NCI-H1436 treated with DMSO at 0.1 percent for 48 hours (cell line): ENCODE measurements at regions not wholly inside any gene's neighbourhood (a gene's known extent, or its start where the extent isn't known, plus 50 kb on each side); places are given as distances from the start of the nearest gene placed in this dataset.

ENCODE experiments used
- DNase-seq: peaks from one replicate; lab custom pipeline; 2025; lab: John Stamatoyannopoulos, UW

DNA sequence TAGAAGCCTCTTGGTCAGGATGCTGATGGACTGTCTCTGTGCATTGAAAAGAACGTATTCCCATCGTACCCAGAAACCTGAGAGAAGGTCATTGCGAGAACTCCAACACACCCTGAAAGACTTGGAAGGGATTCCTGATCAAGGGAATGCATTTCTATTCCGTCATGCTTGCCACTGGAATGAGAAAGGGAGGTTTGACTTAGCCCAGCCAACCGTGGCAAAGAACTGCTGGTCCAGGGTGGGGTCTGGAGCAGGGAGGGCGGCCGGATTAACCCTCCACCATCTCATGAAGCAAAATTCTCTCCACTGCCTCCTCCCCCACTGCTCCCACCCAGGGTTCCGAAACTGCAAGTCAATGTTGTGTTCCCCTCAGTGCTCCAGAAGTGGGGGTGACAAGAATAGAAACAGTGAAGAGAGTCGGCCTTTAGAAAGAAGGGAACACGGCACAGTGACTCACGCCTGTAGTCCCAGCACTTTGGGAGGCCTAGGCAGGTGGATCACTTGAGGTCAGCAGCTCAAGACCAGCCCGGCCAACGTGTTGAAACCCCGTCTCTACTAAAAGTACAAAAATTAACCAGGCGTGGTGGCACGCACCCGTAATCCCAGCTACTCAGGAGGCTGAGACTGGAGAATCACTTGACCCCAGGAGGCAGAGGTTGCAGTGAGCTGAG, 137.5 kb upstream of the MGMT start:
- no peak for DNase-seq

DNA sequence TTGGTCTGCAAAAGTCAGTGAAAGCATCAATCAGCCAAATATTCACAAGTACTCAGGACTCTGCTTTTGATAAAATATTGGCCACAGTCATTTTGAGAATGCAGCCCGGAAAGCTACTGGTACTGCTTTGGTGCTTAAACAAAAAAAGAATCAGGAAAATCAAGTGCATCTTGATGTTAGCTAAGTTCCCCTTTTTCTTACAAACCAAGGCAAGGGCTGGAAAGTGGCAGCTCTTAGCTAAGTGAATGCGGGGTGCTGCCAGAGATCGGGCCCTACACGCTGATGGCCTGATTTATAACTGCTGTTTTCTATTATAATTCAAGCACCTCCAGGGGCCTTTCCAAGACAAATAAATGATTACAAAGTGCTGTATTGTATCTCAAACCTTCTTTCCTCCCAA, 136.8 kb upstream of the MGMT start:
- no peak for DNase-seq

DNA sequence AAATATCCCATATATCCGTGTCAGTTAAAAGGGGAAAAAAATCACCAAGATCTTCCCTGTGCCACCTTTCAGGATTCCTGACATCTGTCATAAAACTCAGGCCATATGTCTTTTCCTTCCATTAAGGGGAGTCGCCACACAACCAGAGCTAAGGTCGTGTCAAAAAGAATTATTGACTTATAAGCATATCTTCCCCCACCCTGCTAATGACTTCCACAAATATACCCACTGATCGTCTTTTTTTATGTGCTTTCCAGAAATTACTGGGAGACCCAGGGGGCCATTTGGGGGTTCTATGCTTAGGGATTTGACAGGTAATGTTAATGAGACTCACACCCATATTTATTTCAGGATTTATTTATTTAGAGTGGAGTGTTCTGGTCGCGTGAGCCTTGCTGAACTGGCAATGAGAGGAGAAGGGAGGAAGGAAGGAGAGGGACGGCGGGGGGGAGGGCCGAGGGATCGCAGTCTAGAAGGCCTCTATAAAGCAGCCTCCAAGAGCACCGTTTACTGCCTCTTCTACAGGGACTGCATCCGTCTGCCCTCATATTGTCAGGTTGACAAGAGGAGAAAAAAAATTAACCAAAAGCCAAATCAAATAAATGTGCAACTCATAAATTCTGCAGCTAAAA, 135.7 kb upstream of the MGMT start:
- DNase-seq: no peak

DNA sequence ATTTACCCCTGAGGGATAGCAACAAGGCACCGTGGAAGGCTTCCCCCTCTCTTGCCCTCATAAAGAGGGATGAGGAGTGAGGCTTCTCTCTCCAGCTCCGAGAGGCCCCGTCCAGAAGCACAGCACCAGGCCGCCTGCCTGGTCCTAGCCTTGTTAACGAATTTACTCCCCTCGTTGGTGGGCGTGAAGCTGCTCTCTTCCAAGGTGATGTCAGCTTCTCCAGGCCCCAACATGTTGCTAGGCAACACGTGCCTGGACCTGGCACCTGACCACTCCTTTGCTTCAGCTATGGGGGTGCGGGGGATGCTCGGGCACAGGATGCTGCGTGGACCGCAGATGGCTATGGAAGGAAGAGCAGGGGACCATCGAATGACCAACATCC, 135.2 kb upstream of the MGMT start:
- no peak for DNase-seq

DNA sequence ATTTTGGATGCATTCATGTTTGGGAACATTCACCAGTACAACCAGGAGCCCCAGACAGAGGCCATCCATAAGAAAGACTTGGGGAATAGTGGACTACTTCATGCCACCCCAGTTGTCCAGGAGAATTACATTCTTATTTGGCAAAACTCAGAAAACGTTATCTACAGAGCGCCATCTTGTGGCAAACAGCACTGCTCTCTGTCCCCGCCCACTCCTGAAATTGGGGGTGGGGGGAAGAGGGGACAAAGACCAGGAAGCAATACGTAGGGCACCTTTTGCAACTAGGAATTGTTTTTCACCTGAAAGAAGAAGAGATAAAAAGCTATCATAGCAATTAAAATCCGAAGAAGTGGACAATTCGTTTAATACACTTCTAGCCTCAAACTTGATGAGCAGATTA, 134.6 kb upstream of the MGMT start:
- no peak for DNase-seq

DNA sequence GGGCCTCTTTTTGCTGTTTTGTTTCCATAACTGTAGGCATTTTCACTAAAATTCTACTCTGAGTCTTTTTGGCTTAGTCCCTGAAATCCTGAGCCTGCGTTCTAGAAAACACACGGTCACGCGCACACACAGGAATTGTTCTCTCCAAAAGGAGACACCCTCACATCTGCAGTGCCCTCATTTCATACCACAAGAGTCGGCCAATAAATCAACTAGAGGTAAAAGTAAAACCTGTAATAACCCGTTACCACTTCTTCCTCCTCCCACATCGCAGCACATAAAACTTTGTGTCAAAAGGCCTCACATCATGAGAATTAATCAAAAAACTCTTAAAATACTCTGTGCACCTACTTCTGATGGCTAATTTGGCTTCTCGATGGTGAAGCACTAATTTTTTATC, 133.3 kb upstream of the MGMT start:
- DNase-seq: no peak

DNA sequence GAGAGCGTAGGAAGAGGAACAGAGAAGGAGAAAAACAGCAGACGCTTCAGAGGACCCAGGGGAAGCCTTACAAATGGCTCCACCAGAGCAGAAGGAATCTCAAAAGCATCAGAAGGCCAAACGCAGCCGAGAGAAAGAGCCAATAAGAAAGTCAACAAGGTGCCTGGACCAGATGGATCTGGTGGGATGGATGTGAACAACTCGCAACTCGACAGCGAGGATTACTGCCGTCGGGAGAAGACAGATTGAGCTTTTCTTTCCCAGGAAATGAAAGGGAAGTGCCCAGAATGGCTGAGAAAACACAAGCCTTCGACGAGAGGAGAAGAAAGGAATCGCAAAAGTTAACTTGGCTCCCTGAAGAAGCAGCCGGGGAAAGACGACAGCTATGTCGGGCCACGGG, 132.8 kb upstream of the MGMT start:
- no peak for DNase-seq

DNA sequence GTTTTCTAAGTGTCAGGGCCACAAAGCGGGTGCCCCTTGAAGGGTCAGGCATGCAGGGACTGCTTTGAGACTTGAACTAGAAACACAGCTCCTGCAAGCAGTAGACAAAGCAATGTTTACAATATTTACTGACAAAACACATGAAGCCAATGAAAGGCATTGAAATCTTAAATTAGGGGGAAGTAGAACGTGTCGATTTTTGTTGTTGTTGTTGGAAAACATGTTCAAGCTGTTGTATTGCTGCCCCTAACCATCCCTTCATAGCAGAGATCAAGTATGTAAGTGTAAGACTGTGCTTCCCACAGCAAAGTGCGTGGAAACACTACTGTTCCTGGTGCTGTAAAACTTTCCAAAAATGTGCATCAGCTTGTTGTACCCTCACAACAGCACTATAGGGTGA, 131.6 kb upstream of the MGMT start:
- no peak for DNase-seq

DNA sequence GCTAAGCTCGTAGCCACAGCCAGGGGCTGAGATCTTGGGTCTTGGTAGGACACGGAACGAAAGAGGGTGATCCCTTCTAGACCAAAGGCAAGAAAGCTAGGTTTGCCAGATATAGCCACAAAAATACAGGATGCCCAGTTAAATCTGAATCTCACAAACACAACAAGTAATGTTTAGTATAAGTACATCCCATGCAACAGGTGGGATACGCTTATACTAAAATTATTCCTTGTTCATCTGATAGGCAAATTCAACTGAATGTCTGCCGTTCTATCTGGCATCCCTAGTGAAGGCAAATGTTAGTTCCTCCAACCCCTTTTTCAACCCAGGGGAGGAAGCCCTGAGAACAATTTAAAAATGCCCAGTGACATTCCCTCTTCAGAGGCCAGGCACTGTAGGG, 131.1 kb upstream of the MGMT start:
- DNase-seq: no peak

DNA sequence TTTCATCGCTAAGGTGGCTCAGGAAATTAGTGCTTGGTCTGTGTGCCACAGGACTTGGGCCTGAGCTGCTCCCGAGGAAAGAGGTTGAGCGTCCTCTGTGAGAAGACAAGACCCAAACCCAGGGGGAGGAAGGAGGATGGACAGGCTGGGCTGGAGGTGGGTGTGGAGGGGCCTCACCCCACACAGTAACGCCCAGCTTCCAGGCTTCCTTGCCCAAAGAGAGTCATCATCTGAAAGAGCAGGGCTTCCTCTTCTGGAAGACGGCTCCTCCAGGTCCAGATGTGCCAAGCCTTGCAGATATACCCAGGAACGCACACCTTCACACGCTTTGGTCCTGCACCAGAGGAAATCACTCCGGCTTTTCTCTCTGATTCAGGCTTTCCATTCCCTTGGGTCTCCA, 127.8 kb upstream of the MGMT start:
- DNase-seq: no peak

DNA sequence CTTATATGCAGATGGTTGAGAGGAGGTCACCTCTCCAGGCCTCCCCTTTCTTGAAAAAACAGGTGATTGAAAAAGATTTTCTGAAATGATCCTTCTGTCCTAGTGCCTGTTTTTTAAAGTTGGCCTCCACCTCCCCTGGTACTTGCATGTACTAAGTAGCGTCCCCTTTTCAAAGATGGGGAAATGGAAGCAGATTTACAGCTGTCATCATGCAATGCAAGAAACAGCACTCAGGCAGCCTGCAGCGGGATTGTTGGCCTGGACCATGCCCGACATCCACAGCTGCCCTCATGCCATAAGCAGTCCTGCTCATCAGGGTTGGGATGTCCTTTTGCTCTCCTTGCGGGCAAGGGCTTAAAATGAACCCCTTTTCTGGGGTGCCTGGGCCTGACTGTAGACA, 127.2 kb upstream of the MGMT start:
- no peak for DNase-seq

DNA sequence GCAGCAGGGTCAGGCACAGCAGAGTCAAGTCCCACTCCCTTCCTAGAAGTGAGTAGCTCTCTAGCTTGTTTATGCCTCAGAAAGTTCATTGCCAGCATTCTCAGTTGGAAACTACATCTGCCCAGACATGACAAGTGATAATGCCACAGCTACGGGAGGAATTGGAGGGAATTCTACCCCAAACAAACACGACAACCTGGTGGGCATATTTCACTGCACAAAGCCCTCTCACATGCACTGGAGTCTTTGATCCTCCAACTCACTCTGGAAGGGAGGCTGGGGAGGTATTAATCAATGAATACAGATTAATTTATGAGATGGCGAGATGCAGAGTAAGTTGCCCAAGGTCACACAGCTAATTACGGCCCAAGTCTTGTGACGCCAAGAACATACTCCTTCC, 126.0 kb upstream of the MGMT start:
- no peak for DNase-seq

DNA sequence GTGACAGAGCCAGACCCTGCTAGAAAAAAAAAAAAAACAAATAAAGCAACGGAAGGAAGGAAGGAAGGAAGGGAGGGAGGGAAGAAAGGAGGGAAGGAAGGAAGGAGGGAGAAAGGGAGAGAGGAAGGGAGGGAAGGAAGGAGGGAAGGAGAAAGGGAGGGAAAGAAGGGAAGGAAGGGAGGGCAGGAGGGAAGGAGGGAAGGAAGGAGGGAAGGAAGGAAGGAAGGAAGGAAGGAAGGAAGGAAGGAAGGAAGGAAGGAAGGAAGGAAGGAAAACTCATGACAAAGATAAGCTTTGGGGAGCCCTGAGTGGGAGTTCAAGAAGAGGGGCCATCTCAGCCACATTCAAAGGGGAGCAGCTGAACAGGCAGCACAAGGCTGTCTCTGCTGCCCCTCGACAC, 124.7 kb upstream of the MGMT start:
- no peak for DNase-seq

DNA sequence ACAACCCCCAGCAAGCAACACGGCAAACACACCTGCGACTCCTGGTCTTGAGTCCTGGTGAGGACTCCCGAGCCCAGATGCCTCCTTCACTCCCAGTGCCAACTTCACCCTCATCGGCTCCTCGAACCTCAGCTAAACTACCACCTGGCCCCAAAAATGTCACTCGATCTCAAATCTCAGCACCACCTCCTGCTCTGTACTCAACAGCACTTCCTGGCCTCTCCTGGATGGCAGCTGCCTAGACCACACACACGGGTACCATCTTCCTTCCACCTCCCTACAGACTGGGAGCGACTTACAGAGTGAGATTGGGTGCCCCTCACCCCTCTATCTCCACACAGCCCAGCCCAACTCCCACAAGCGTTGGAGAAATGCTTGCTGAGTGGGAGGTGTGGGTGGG, 123.9 kb upstream of the MGMT start:
- DNase-seq: no peak

DNA sequence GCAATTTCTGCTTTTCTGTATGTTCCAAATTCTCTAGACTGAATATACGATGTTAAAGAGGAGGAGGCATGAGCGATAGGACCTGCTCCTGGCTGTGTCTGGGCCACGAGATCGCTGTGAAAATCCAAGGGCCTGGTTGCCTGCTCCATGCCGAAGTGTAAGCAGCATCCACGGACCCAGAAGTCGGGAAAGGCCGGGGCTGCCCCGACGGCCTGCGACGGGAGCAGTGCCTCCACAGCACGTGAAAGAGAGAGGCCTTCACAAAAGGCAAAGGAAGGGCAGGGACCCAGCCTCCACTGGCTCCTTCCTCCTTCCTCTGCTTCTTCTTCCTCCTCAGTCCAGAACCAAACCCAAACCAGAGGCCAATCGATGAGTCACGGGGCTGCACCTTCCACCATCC, 122.9 kb upstream of the MGMT start:
- DNase-seq: no peak

DNA sequence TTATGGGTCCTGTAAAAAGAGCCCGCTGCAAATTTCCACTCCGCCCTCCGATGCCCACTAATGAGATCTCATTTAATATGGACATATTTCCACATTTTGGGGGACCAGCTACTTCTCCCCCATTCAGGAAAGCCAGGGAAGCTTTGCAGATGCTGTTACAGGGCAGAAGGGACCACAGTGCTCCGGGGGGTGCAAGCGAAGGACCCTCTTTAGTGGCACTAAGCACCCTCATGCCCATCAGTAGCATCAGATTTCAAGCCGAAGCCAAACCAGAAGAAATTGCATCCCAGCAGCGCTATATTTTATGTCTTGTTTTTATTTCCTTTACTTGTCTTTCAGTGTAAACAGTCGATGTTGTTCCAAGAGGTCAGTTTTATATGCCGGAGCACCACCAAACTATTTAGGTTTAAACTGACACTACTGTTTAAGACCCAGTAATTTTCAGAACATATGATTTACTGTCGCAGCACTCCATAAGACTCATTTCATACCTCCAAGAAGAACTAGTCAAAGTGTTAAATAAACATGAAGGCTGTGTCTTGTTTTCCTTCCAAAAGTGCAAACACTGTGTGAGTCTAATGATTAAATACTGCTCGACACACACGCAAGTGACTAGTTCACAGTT, 122.2 kb upstream of the MGMT start:
- DNase-seq: no peak

DNA sequence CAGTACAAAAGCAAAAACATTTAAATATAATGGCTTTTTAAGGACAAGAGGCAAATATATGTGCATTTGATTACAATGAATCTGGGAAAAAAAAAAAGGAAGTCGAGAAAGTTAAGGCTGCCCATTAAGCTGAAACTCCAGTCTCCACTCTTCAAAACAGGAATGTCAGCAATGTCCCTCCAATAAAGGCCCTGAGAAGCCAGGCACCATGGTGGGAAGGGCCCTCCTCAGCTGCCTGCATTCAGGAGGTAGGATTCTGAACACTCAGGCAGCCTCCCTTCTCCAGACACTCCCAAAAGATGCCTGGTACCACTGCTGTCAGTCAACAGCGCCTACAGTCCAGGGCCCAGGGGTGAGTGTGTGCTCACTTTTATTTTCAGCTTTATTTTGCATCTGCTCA, 121.3 kb upstream of the MGMT start:
- no peak for DNase-seq

DNA sequence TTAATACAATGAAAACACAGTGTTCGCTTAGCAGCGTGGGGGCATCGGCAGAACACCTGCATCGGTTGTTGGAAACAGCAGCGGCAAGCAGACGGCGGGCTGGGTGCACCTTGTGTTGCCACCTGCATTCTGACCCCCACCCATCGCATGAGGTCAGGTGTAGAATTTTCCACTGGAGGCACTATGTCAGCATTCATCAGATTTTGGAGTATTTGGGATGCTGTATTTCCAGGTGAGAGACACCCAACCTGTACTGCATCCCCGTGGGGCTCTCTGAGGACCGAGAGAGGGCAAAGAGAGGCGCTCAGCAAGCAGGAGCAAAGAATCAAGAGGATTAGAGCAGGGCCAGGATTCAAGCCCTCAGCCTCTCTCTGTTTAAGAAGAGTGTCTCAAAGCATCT, 116.4 kb upstream of the MGMT start:
- no peak for DNase-seq

DNA sequence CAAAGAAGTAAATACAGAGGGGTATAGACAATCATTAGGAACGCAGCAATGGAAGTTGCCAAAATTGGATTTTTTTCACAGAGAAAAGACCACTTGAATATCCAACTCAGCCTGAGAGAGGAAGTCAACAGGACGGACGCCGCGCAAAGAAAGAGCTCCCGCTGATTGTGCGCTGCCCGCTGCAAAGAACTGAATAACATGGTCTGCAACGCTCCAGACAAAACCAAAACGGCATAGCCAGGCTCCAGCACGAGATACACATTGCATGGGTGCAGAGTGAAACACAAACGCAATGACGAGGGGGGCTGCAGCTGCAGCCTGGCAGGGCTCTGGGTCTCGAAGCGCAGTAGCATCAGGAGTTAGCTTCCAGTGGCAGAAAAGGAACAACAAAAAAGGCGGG, 113.9 kb upstream of the MGMT start:
- DNase-seq: no peak

DNA sequence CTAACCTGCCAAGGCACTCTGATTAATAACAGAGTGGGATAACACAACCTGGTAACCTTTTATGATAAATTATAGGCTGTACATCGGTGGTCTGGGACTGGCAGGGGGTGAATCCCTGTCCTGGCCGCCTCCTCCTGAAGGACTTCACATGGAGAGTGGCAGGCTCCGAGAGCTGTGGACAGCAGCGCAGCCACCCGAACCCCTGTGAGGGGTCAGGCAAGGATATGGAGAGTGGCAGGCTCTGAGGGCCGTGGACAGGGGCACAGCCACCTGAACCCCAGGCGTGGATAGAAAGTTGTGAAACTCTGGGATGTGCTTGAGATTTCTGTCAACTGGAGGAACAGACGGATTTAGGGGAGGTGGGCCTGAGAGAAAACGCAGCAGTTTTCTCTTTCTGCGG, 107.0 kb upstream of the MGMT start:
- no peak for DNase-seq

DNA sequence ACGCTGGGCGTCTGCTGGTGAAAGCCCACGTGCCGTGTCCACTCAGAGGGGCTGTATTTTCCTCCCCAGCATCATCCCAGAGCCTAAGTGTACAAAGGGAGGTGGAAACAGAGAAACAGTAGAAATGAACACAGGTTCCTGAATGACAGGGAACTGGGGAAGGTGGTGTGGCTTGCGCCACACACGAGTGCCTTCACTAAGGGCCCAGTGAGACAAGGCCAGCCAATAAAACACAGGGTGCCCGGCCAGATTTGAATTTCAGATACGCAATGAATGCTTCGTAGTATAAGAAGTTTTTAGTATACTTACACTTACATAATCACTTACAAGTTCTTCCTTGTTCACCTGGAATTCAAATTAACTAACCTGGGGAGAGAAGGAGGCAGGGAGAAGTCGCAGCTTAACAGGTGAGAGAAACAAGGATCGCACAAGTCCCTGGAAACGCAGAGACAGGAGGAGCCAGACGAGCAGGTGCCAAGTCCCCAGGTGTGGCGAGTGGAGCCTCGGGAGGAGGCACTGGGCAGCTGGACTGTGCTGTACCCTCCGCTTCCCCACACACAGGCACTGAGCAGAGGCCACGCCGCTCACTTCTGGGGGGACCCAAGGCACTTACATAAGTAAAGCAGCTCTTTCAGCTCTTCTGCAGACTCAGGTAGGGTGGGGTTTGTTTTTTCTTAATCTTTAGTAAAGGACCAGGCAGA, 105.2 kb upstream of the MGMT start:
- no peak for DNase-seq

DNA sequence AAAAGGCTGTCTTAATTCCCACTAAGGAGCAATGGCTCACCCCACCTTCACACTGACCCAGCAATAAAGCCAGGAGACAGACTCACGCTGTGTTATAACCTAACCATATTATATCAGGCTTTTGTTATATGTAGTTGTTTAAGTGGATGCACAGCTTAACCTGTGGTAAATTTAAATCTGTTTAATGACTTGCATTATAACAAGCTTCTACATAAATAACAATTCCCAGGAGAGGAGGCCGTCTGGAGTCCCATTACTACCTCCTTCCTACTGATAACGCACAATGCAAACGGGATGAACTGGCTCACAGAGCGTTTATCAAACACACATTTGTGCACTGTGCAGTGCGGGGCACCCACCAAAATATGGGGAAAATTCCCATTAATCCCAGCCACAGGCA, 102.1 kb upstream of the MGMT start:
- no peak for DNase-seq

DNA sequence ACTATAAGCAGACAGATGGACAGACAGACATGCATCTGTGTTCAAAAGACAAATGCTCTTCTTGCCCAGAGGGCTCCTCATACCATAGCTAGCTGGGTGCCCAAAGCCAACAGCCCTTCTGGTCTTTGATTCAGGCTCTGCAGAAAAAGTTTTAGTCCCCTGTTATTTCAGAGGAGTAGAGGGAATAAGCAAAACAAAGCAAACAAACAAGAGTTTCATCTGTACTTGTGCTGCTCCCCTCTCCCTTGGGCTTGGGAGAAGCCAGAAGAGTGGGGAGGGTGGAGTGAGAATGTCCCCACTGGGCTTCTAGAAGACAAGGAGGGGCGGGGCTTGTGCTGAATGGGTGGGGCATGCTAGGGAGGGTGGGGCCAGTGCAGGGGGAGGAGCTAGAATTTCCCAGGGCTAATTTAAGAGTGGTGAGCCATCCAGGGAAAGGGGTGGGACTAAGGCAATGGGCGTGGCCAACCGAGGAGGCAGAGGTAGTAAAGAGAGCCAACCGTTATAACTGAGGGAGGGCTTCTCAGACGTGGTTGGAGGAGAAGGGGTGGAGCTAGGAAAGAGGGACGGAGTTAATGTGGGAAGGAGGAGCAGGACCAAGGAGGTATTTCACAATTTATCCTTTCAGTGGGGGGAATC, 101.2 kb upstream of the MGMT start:
- DNase-seq: no peak
